IMR-90 (cell line): ENCODE measurements at regions not wholly inside any gene's neighbourhood (a gene's known extent, or its start where the extent isn't known, plus 50 kb on each side); places are given as distances from the start of the nearest gene placed in this dataset.

Source experiments
- ATAC-seq: fragments of 200-7000 bp; cut with Tn5 transposase; 2 replicates; pipeline ENCODE4 v1.9.1; 2020; ENCODE audit warnings: low read depth, mild to moderate bottlenecking, moderate library complexity
- BruUV-seq: library from RNA; stranded (reverse); fragments of 400-500 nt; replicated peaks from 2 replicates; lab custom pipeline; 2021; lab: Mats Ljungman, UMichigan
- CTCF ChIA-PET: fragments of 300-600 bp; formaldehyde crosslinking; extraction: SDS; loops from one replicate; lab custom pipeline; 2021; ENCODE audit warnings: antibody characterized with exemption; lab: Yijun Ruan, JAX
- POLR2A ChIA-PET: fragments of 300-600 bp; sonication (Branson Sonifier 250); formaldehyde crosslinking; loops from one replicate; lab custom pipeline; 2022; ENCODE audit warnings: antibody characterized with exemption; ENCODE audit not compliant: unreplicated experiment; lab: Charles Lee
- DNase-seq: peaks from one replicate; pipeline ENCODE4 v3.0.0; 2013
- H2AFZ ChIP-seq: replicated peaks from 2 replicates; pipeline ENCODE3; 2013; ENCODE audit warnings: low read length, mild to moderate bottlenecking; ENCODE audit not compliant: poor library complexity
- H2AK5ac ChIP-seq: 2 replicates; pipeline ENCODE4 v1.6.1; 2013; ENCODE audit warnings: low read depth, low read length, inconsistent platforms
- H2AK9ac ChIP-seq: replicated peaks from 2 replicates; pipeline ENCODE3; 2013; ENCODE audit warnings: mild to moderate bottlenecking, low read depth, low read length, moderate library complexity; ENCODE audit not compliant: poor library complexity
- H2BK120ac ChIP-seq: 2 replicates; pipeline ENCODE4 v1.6.1; 2013; ENCODE audit warnings: low read depth, low read length, inconsistent platforms
- H2BK15ac ChIP-seq: 3 replicates; pipeline ENCODE4 v1.6.1; 2013; ENCODE audit warnings: low read depth, low read length, inconsistent platforms
- H2BK20ac ChIP-seq: 2 replicates; pipeline ENCODE4 v1.6.1; 2013; ENCODE audit warnings: low read depth, mild to moderate bottlenecking, inconsistent platforms, low read length, moderate library complexity
- H2BK5ac ChIP-seq: 2 replicates; pipeline ENCODE4 v1.6.1; 2013; ENCODE audit warnings: mild to moderate bottlenecking, low read depth, low read length, inconsistent platforms; ENCODE audit not compliant: poor library complexity, severe bottlenecking
- H3K14ac ChIP-seq: replicated peaks from 2 replicates; pipeline ENCODE4 v1.6.1; 2013; ENCODE audit warnings: low read depth, low read length, inconsistent platforms
- H3K18ac ChIP-seq: 2 replicates; pipeline ENCODE4 v1.6.1; 2013; ENCODE audit warnings: low read depth, low read length, control low read depth
- H3K23ac ChIP-seq: 2 replicates; pipeline ENCODE4 v1.6.1; 2013; ENCODE audit warnings: low read depth, low read length, inconsistent platforms
- H3K27ac ChIP-seq: 2 replicates; pipeline ENCODE4 v1.5.1; 2013; ENCODE audit warnings: mild to moderate bottlenecking, control low read depth, low read length; ENCODE audit not compliant: insufficient read depth
- H3K27me3 ChIP-seq: 2 replicates; pipeline ENCODE4 v1.6.1; 2013; ENCODE audit warnings: low read length; ENCODE audit not compliant: control insufficient read depth, insufficient read depth
- H3K36me3 ChIP-seq: 2 replicates; pipeline ENCODE4 v1.6.1; 2013; ENCODE audit warnings: low read length, mixed read lengths; ENCODE audit not compliant: control insufficient read depth, insufficient read depth
- H3K4ac ChIP-seq: 2 replicates; pipeline ENCODE4 v1.6.1; 2013; ENCODE audit warnings: low read depth, low read length, inconsistent platforms
- H3K4me1 ChIP-seq: 2 replicates; pipeline ENCODE4 v1.6.1; 2013; ENCODE audit warnings: low read length, mixed read lengths; ENCODE audit not compliant: control insufficient read depth, insufficient read depth
- H3K4me2 ChIP-seq: 2 replicates; pipeline ENCODE4 v1.6.1; 2013; ENCODE audit warnings: low read depth, mild to moderate bottlenecking, control low read depth, low read length, moderate library complexity
- H3K4me3 ChIP-seq: 2 replicates; pipeline ENCODE4 v1.5.1; 2013; ENCODE audit warnings: low read depth, mild to moderate bottlenecking, control low read depth, low read length, moderate library complexity; ENCODE audit not compliant: insufficient read depth
- H3K56ac ChIP-seq: 2 replicates; pipeline ENCODE4 v1.6.1; 2013; ENCODE audit warnings: low read length, inconsistent platforms; ENCODE audit not compliant: insufficient read depth; ENCODE audit errors: extremely low read depth
- H3K79me1 ChIP-seq, 2 experiments: 2 replicates each; pipeline ENCODE4 v1.6.1; 2013; ENCODE audit warnings: low read length in 2 of 2, inconsistent platforms in 1 of 2, low read depth in 1 of 2
- H3K9ac ChIP-seq: 2 replicates; pipeline ENCODE4 v1.6.1; 2013; ENCODE audit warnings: low read depth, low read length, control low read depth
- H3K9me1 ChIP-seq: 2 replicates; pipeline ENCODE4 v1.6.1; 2013; ENCODE audit warnings: low read length, inconsistent platforms; ENCODE audit not compliant: insufficient read depth
- H3K9me3 ChIP-seq: 2 replicates; pipeline ENCODE4 v1.6.1; 2013; ENCODE audit warnings: low read length; ENCODE audit not compliant: control insufficient read depth, insufficient read depth
- H4K20me1 ChIP-seq: 2 replicates; pipeline ENCODE4 v1.6.1; 2013; ENCODE audit warnings: low read length, inconsistent platforms; ENCODE audit not compliant: insufficient read depth
- H4K5ac ChIP-seq: 2 replicates; pipeline ENCODE4 v1.6.1; 2013; ENCODE audit warnings: mild to moderate bottlenecking, low read depth, low read length, control low read depth
- H4K8ac ChIP-seq, 2 experiments: 2 replicates each; pipeline ENCODE4 v1.6.1; 2013; ENCODE audit warnings: low read depth in 2 of 2, low read length in 2 of 2, control low read depth in 1 of 2, inconsistent platforms in 1 of 2
- H4K91ac ChIP-seq: 2 replicates; pipeline ENCODE4 v1.6.1; 2013; ENCODE audit warnings: low read depth, low read length, inconsistent platforms; ENCODE audit not compliant: insufficient read depth
- BHLHE40 ChIP-seq: fragments of 150-350 bp; IDR thresholded peaks from 2 replicates; pipeline ENCODE4 v1.6.1; 2016; ENCODE audit warnings: mild to moderate bottlenecking, low read depth, low read length
- CEBPB ChIP-seq: IDR thresholded peaks from 2 replicates; pipeline ENCODE4 v1.6.1; 2012; ENCODE audit warnings: low read depth, low read length, improper control_type of control experiment
- CHD1 ChIP-seq: IDR thresholded peaks from 2 replicates; pipeline ENCODE4 v1.6.1; 2012; ENCODE audit warnings: low read depth, low read length, improper control_type of control experiment
- FOS ChIP-seq: fragments of 150-350 bp; IDR thresholded peaks from 2 replicates; pipeline ENCODE4 v1.6.1; 2016; ENCODE audit warnings: low read depth, low read length
- MAFK ChIP-seq: IDR thresholded peaks from 2 replicates; pipeline ENCODE4 v1.6.1; 2012; ENCODE audit warnings: low read depth, low read length, improper control_type of control experiment
- MAZ ChIP-seq: IDR thresholded peaks from 2 replicates; pipeline ENCODE4 v1.6.1; 2012; ENCODE audit warnings: low read depth, mild to moderate bottlenecking, low read length, improper control_type of control experiment, moderate library complexity, borderline replicate concordance
- MXI1 ChIP-seq: IDR thresholded peaks from 2 replicates; pipeline ENCODE4 v1.6.1; 2012; ENCODE audit warnings: low read depth, mild to moderate bottlenecking, low read length, moderate library complexity, borderline replicate concordance
- NFE2L2 ChIP-seq: fragments of 150-350 bp; IDR thresholded peaks from 2 replicates; pipeline ENCODE4 v1.6.1; 2016; ENCODE audit warnings: low read depth, mild to moderate bottlenecking, low read length
- POLR2A ChIP-seq: IDR thresholded peaks from 2 replicates; pipeline ENCODE4 v1.6.1; 2012; ENCODE audit warnings: mild to moderate bottlenecking, low read depth, low read length
- RAD21 ChIP-seq: IDR thresholded peaks from 2 replicates; pipeline ENCODE4 v1.6.1; 2012; ENCODE audit warnings: low read length, improper control_type of control experiment
- RCOR1 ChIP-seq: IDR thresholded peaks from 2 replicates; pipeline ENCODE4 v1.6.1; 2012; ENCODE audit warnings: mild to moderate bottlenecking, low read length, improper control_type of control experiment; ENCODE audit not compliant: insufficient replicate concordance
- RFX5 ChIP-seq: IDR thresholded peaks from 2 replicates; pipeline ENCODE4 v1.8.0; 2012; ENCODE audit warnings: low read depth, mild to moderate bottlenecking, low read length, moderate library complexity
- SMC3 ChIP-seq: fragments of 150-350 bp; IDR thresholded peaks from 2 replicates; pipeline ENCODE4 v1.6.1; 2016; ENCODE audit warnings: low read depth, mild to moderate bottlenecking, antibody characterized with exemption, low read length, moderate library complexity
- WGBS, 2 experiments: methylation state at CpG; one replicate each; pipeline versions ENCODE4 v1.1.5 to v1.1.7; 2013; ENCODE audit warnings: missing lambda C conversion rate in 2 of 2; ENCODE audit not compliant: insufficient read length in 1 of 2; ENCODE audit errors: extremely low coverage in 2 of 2; 5-methylcytosine and 5-hydroxymethylcytosine counted together
- dilution Hi-C: fragments of 300-500 bp; cut with HindIII; formaldehyde crosslinking; loops from one replicate; pipeline ENCODE4 v1.14.3; 2018; ENCODE audit warnings: low sequenced_read_pairs; ENCODE audit not compliant: unreplicated experiment
- in situ Hi-C: fragments of 300-500 bp; cut with MboI; formaldehyde crosslinking; loops from 3 replicates; pipeline ENCODE4 v1.14.3; 2019; ENCODE audit warnings: low sequenced_read_pairs, inconsistent platforms, mixed read lengths
- intact Hi-C: fragments of 100-400 bp; cut with micrococcal nuclease; formaldehyde crosslinking; loops from 2 replicates; pipeline ENCODE4 v1.10.0; 2022
- TF ChIP-seq, protein P1 (sequence below): fragments of 150-350 bp; IDR thresholded peaks from 2 replicates; pipeline ENCODE4 v1.6.1; 2017; ENCODE audit warnings: mild to moderate bottlenecking, antibody characterized with exemption, low read length, low read depth
- TF ChIP-seq, protein P2 (sequence below): conservative IDR thresholded peaks from 2 replicates; pipeline ENCODE4 v1.5.1; 2012; ENCODE audit warnings: mild to moderate bottlenecking, low read depth, low read length, improper control_type of control experiment

DNA sequence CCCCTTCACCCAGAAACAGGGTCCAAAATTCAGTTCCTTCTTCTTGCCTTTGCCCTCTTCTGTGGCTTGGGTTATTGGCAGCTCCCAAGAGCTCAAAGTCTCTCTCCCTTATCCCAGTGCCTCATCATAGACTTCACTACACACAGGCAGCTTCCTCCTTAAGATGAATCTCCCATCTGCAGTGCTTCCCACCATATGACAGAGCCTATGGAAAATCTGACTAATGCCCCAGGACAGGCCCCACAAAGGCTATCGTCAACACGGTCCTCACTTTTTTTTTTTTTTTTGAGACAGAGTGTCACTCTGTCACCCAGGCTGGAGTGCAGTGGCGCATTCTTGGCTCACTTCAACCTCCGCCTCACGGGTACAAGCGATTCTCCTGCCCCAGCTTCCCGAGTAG, 194.1 kb downstream of the MEX3B start:
- Histone ChIP-seq H3K27ac (no peak overlapping the region), H3K4me2 (no peak overlapping the region), H3K56ac (no peak overlapping the region), H2BK20ac (no peak overlapping the region), H3K79me1 (no peaks in the 10 kb centered on the region), H3K36me3 (no peaks in the 10 kb centered on the region), H3K9me3 (no peaks in the 10 kb centered on the region), H2BK15ac (no peak overlapping the region), H2AK9ac (no peak overlapping the region), H3K18ac (no peak overlapping the region), H4K8ac (no peak overlapping the region), H4K20me1 (no peaks in the 10 kb centered on the region), H3K14ac (no peak overlapping the region), H3K27me3 (peaks cover 2% of the 10 kb centered on the region; the same call in 1 of the 2 replicates), H3K9me1 (no peaks in the 10 kb centered on the region; the same call in 1 of the 2 replicates), H3K4me1 (no peaks in the 10 kb centered on the region), H2BK120ac (no peak overlapping the region), H2AFZ (no peak overlapping the region), H2BK5ac (no peak overlapping the region), H4K91ac (no peak overlapping the region), H2AK5ac (no peak overlapping the region), H3K4ac (no peak overlapping the region), H3K4me3 (no peak overlapping the region), H3K9ac (no peak overlapping the region), H4K5ac (no peak overlapping the region), H3K23ac (no peak overlapping the region)
- no peak for TF ChIP-seq MAZ
- no peak for TF ChIP-seq POLR2A
- TF ChIP-seq RCOR1: no peak
- no peak for TF ChIP-seq RFX5
- TF ChIP-seq BHLHE40: no peak
- TF ChIP-seq FOS: no peak
- no peak for TF ChIP-seq SMC3
- no peak for TF ChIP-seq CHD1
- TF ChIP-seq, protein P1, sequence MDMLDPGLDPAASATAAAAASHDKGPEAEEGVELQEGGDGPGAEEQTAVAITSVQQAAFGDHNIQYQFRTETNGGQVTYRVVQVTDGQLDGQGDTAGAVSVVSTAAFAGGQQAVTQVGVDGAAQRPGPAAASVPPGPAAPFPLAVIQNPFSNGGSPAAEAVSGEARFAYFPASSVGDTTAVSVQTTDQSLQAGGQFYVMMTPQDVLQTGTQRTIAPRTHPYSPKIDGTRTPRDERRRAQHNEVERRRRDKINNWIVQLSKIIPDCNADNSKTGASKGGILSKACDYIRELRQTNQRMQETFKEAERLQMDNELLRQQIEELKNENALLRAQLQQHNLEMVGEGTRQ: no peak
- TF ChIP-seq, protein P2, sequence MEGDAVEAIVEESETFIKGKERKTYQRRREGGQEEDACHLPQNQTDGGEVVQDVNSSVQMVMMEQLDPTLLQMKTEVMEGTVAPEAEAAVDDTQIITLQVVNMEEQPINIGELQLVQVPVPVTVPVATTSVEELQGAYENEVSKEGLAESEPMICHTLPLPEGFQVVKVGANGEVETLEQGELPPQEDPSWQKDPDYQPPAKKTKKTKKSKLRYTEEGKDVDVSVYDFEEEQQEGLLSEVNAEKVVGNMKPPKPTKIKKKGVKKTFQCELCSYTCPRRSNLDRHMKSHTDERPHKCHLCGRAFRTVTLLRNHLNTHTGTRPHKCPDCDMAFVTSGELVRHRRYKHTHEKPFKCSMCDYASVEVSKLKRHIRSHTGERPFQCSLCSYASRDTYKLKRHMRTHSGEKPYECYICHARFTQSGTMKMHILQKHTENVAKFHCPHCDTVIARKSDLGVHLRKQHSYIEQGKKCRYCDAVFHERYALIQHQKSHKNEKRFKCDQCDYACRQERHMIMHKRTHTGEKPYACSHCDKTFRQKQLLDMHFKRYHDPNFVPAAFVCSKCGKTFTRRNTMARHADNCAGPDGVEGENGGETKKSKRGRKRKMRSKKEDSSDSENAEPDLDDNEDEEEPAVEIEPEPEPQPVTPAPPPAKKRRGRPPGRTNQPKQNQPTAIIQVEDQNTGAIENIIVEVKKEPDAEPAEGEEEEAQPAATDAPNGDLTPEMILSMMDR: no peak
- no peak for TF ChIP-seq CEBPB
- TF ChIP-seq RAD21: no peak
- no peak for TF ChIP-seq NFE2L2
- TF ChIP-seq MXI1: no peak
- TF ChIP-seq MAFK: no peak
- ChIA-PET CTCF (no interaction called here), POLR2A (no interaction called here)
- DNase-seq (no peak), ATAC-seq (no peak)
- WGBS, 2 experiments: no CpG with 5 or more reads among the region's 7 CpGs
- intact Hi-C loops (no loop called here), in situ Hi-C loops (no loop called here), dilution Hi-C loops (no loop called here)
- BruUV-seq: no TSS peak
